WI38 (cell line): ENCODE measurements at regions not wholly inside any gene's neighbourhood (a gene's known extent, or its start where the extent isn't known, plus 50 kb on each side); places are given as distances from the start of the nearest gene placed in this dataset.

Experiments
- H3K4me3 ChIP-seq: 2 replicates; pipeline ENCODE4 v1.5.1; 2011; ENCODE audit warnings: low read depth, mild to moderate bottlenecking, control low read depth, low read length
- CTCF ChIP-seq: IDR thresholded peaks from 2 replicates; pipeline ENCODE4 v1.5.1; 2012; ENCODE audit warnings: low read depth, mild to moderate bottlenecking, control low read depth, low read length

GRCh38 chr4:66216252-66216651 lies 546.0 kb upstream of the EPHA5 start:
- H3K4me3 ChIP-seq, result no peak overlapping the region
- no peak for TF ChIP-seq CTCF

GRCh38 chr4:66212489-66212888 lies 542.2 kb upstream of the EPHA5 start:
- no peak overlapping the region for H3K4me3 ChIP-seq
- no peak for TF ChIP-seq CTCF

GRCh38 chr4:66204534-66205247 lies 534.4 kb upstream of the EPHA5 start:
- H3K4me3 ChIP-seq, result no peak overlapping the region
- no peak for TF ChIP-seq CTCF

DNA sequence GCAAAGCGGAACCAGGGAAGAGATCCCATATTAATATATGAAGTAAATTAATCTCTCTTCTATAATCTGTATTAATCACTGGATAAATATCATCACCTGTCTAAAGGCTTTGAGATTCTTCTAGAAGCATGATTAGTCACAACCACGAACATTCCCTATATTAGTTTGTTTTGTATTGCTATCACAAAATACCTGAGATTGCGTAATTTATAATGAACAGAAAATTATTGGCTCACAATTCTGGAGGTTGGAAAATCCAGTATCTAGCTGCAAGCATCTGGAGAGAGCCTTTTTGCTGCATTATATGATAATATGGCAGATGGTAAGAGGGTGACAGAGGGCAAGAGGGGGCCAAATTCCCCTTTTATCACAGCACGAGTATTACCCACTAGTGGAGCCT lies 532.6 kb upstream of the EPHA5 start:
- no peak overlapping the region for H3K4me3 ChIP-seq
- no peak for TF ChIP-seq CTCF

DNA sequence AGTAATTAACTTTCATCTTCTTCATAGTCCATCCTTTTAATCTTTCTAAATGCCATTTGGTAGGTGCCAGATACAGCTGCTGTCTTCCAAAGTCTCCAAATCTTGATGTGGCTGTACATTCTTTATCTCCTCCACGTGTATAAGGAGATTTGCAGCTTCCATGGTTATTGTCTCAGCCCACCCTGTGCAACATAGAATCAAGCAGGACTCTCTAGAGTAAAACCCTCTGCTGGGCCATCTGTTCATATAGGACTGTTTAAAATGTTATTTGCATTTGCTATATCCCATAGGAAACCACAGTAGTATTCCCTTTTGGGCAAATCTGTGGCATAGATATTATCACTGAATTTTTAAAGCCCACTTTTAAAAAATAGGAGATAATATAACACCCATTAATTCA lies 527.2 kb upstream of the EPHA5 start:
- H3K4me3 ChIP-seq, result no peak overlapping the region
- TF ChIP-seq CTCF, result no peak

- no peak for TF ChIP-seq CTCF
- H3K4me3 ChIP-seq, result no peak overlapping the region
Measured at GRCh38 chr4:66193487-66193886, 523.2 kb upstream of the EPHA5 start.

- TF ChIP-seq CTCF, result no peak
- no peak overlapping the region for H3K4me3 ChIP-seq
Measured at GRCh38 chr4:66187175-66187720, 517.0 kb upstream of the EPHA5 start.
